GM12864 (cell line): ENCODE measurements at regions not wholly inside any gene's neighbourhood (a gene's known extent, or its start where the extent isn't known, plus 50 kb on each side); places are given as distances from the start of the nearest gene placed in this dataset.

ENCODE experiments used
- DNase-seq: peaks from one replicate; pipeline ENCODE4 v3.0.0-alpha.2; 2011; ENCODE audit warnings: low read depth
- H3K4me3 ChIP-seq: 2 replicates; pipeline ENCODE4 v1.5.1; 2011; ENCODE audit warnings: mild to moderate bottlenecking, low read depth, low read length, control low read depth
- TF ChIP-seq, protein P1 (sequence below): IDR thresholded peaks from 2 replicates; pipeline ENCODE4 v1.5.1; 2011; ENCODE audit warnings: low read depth, mild to moderate bottlenecking, moderate library complexity, low read length, control low read depth, inconsistent platforms; ENCODE audit errors: missing control alignments

DNA sequence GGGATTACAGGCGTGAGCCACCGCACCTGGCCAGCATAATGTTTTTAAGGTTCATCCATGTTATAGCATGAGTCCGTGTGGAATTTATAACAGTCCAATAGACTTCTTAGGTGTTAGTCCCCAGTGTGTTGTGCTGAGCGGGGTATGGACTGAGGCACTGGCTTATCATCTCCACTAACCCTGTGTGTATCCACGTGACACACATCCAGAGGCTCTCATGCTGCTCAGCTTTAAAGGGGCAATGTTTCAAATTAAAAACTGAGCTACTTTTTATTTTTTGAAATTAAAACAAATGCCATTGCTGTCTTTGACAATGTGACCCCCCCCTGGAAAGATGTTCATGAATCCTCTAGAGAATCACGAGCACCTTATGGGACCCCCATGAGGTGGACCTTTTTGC is 54.3 kb upstream of the TRERF1 start:
- no peak overlapping the region; the same call in 1 of the 2 replicates for H3K4me3 ChIP-seq
- TF ChIP-seq, protein P1, sequence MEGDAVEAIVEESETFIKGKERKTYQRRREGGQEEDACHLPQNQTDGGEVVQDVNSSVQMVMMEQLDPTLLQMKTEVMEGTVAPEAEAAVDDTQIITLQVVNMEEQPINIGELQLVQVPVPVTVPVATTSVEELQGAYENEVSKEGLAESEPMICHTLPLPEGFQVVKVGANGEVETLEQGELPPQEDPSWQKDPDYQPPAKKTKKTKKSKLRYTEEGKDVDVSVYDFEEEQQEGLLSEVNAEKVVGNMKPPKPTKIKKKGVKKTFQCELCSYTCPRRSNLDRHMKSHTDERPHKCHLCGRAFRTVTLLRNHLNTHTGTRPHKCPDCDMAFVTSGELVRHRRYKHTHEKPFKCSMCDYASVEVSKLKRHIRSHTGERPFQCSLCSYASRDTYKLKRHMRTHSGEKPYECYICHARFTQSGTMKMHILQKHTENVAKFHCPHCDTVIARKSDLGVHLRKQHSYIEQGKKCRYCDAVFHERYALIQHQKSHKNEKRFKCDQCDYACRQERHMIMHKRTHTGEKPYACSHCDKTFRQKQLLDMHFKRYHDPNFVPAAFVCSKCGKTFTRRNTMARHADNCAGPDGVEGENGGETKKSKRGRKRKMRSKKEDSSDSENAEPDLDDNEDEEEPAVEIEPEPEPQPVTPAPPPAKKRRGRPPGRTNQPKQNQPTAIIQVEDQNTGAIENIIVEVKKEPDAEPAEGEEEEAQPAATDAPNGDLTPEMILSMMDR: no peak
- no peak for DNase-seq

DNA sequence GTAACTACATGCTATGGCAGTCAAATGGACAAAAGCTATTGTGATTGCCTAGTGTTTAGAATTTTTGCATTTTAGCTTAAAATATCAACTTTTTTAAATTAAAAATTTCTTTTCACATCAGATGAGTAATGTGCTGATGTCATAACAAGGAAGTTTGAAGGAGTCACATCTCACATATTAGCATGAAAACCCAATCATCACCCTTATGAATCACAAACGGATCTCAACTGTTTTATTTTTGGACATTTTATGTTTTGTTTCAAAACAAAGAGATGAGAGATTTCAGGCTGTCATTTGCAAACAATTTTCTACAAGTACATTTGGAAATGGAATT is 53.6 kb upstream of the TRERF1 start:
- DNase-seq: no peak
- H3K4me3 ChIP-seq: peak overlapping the region; percentile 21; the same call in 1 of the 2 replicates

DNA sequence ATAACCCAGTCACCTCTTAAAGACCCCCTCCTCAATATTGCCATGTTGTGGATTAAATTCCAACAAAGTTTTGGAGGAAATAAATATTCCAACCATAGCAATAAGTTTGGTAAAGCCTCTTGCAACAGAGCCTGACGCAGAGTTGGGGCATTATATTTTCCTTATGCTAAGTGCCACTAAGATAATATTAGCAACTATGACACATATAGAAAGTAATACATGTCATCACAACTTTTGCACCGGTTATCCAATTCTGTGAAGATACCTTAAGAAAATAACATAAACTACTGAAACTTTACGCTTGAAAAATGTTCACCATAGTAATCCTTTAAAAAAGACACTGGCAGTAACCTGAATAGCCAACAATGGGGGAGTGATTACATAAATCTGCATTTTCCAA is 52.2 kb upstream of the TRERF1 start:
- no peak overlapping the region for H3K4me3 ChIP-seq
- peak; percentile 46 for DNase-seq
- TF ChIP-seq, protein P1: no peak

More for the DNA sequence above, 53.6 kb upstream of the TRERF1 start:
- TF ChIP-seq, protein P1: no peak

DNA sequence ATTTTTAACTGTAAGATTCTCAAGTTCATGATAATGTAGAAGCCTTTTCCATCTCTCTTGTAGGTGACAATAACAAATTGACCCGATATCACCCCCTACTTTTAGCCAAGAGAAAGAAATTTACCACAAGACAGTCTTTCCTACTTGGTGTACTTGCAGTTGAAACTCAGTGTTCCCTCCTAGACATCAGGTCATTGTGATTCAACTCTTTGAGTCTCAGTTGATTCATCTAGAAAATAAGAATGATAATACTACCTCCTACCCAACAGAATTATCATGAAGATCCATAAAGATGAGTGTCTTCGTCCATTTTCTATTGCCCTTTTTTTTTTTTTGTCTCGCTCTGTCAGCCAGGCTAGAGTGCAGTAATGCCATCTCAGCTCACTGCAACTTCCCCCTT is 51.3 kb upstream of the TRERF1 start:
- TF ChIP-seq, protein P1: no peak
- no peak for DNase-seq

DNA sequence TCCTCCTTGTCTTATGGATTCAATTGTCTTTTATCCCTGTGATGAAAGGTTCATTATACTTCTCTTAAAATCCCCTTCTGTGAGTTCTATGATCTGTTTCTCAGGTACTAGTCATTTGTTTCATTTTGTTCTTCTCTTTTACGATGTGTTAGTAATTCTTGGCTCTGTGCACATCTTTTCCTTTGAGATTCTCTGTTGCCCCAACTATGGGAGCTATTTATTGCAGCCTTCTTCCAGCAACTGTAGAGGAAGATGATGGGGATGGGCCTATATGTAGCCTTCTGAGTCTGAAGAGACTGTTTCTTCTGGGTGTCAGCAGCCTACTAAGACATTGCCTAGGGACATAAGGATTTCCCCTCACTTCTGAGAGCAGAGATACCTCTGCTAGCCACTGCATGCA is 50.4 kb upstream of the TRERF1 start:
- TF ChIP-seq, protein P1: no peak
- H3K4me3 ChIP-seq: no peak overlapping the region
- DNase-seq: no peak

More for the DNA sequence above, 51.3 kb upstream of the TRERF1 start:
- no peak overlapping the region for H3K4me3 ChIP-seq
